Uterus (tissue), 3 donors: ENCODE measurements at regions not wholly inside any gene's neighbourhood (a gene's known extent, or its start where the extent isn't known, plus 50 kb on each side); places are given as distances from the start of the nearest gene placed in this dataset.

Experiments used
- DNase-seq, 2 donors: peaks; one replicate each; pipeline ENCODE4 v3.0.0-alpha.2; 2019 to 2020
- H3K27ac ChIP-seq, 2 donors: fragments of 200-600 bp; sonication (generic); 1 replicate in 1 of 2; 2 replicates in 1 of 2; pipeline ENCODE4 v1.5.1; 2016 to 2018
- H3K27me3 ChIP-seq, 2 donors: fragments of 200-600 bp; sonication (generic); one replicate each; pipeline ENCODE4 v1.5.1; 2018 to 2019; ENCODE audit warnings: control low read depth in 1 of 2
- H3K36me3 ChIP-seq, 2 donors: fragments of 200-600 bp; sonication (generic); one replicate each; pipeline ENCODE4 v1.5.1; 2019; ENCODE audit warnings: control low read depth in 1 of 2
- H3K4me1 ChIP-seq, 2 donors: fragments of 200-600 bp; sonication (generic); one replicate each; pipeline ENCODE4 v1.5.1; 2018 to 2019; ENCODE audit warnings: control low read depth in 1 of 2
- H3K4me3 ChIP-seq, 2 donors: fragments of 200-600 bp; sonication (generic); 1 replicate in 1 of 2; 2 replicates in 1 of 2; pipeline ENCODE4 v1.5.1; 2018 to 2019; ENCODE audit warnings: mild to moderate bottlenecking in 1 of 2
- H3K9me3 ChIP-seq, 2 donors: fragments of 200-600 bp; sonication (generic); one replicate each; pipeline ENCODE4 v1.5.1; 2019; ENCODE audit warnings: control low read depth in 1 of 2
- POLR2A ChIP-seq, 2 donors: fragments of 450-650 bp; IDR thresholded peaks; one replicate each; pipeline ENCODE4 v1.6.1; 2016; ENCODE audit warnings: antibody characterized with exemption in 2 of 2, mild to moderate bottlenecking in 1 of 2, moderate library complexity in 1 of 2
- intact Hi-C: fragments of 100-400 bp; cut with DNase I; formaldehyde crosslinking; loops from one replicate; pipeline ENCODE4 v1.15.1; 2023; ENCODE audit warnings: low total_unique reads
- TF ChIP-seq, protein P1 (sequence below), 4 experiments: fragments of 200-600 bp in 2 of 4; fragments of 450-650 bp in 2 of 4; sonication (generic) in 2 of 4; IDR thresholded peaks; one replicate each; pipeline ENCODE4 v1.5.1; 2016 to 2019; ENCODE audit warnings: antibody characterized with exemption in 4 of 4, mild to moderate bottlenecking in 2 of 4, moderate library complexity in 1 of 4
- donor health status: DM: yes; HTN: yes; CAD: no.

DNA sequence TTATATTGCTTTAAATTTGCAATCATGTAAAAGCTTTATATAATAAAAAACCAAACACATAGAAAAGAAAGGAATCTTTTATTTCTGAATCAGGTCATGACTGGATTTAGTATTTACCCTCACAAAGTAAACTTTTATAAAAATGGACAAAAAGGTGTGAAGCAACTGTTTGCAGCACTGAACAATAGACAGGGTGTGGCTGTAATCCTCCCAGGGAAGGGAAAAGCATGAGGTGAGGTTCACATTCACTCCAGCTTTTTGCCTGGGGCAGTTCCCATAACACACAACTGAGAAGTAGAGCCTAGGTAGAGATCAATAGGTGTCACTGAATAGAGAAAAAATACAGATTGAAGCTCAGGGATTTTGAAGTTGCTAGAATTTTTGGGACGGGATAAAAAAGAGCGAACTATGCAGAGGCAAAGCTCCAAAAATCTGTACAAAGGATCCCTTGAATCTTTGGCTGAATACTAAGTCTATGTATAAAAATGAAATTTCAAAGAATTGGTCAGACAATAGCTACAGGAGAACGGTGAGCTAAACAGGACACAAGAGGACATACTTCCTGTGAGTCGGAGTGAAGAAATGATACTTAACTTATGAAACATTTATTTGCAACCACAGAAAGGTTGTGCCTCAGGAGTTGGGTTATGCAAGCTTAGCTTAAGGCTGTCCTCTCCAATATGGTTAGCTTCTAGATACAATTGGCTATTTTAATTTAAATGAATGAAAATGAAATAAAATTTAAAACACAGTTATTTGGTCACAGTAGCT is 162.0 kb upstream of the ZP4 start:
- no peaks in the 10 kb centered on the region for H3K27me3 ChIP-seq
- H3K36me3 ChIP-seq: no peaks in the 10 kb centered on the region
- H3K9me3 ChIP-seq: no peaks in the 10 kb centered on the region
- no peaks in the 10 kb centered on the region for H3K4me1 ChIP-seq
- no peak for TF ChIP-seq POLR2A (IDR thresholded peaks at IDR 0.05)
- TF ChIP-seq, protein P1, sequence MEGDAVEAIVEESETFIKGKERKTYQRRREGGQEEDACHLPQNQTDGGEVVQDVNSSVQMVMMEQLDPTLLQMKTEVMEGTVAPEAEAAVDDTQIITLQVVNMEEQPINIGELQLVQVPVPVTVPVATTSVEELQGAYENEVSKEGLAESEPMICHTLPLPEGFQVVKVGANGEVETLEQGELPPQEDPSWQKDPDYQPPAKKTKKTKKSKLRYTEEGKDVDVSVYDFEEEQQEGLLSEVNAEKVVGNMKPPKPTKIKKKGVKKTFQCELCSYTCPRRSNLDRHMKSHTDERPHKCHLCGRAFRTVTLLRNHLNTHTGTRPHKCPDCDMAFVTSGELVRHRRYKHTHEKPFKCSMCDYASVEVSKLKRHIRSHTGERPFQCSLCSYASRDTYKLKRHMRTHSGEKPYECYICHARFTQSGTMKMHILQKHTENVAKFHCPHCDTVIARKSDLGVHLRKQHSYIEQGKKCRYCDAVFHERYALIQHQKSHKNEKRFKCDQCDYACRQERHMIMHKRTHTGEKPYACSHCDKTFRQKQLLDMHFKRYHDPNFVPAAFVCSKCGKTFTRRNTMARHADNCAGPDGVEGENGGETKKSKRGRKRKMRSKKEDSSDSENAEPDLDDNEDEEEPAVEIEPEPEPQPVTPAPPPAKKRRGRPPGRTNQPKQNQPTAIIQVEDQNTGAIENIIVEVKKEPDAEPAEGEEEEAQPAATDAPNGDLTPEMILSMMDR (IDR thresholded peaks at IDR 0.05): no peak
- H3K27ac ChIP-seq: no peak overlapping the region
- H3K4me3 ChIP-seq: no peak overlapping the region
- intact Hi-C loops: no loop called here
- no peak for DNase-seq

DNA sequence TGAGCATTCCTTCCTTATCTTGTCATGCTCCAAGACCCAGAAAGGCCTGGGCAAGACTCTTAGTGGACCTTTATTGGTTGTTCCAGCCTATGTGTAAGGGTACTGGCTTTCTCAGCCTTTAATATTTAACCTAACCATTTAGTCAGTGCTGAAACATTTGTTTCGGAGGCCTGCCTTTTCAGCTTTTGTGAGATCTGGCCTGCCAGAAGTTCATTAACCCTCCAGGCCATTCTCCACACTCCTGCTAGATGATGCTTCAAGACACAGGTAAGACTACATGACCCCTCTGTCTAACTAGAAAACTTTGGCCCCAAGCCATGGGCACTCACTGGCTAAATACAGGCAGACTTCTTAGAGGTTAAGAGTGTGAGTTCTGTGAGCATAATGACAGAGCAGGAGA is 138.4 kb upstream of the ZP4 start:
- Histone ChIP-seq H3K36me3 (no peaks in the 10 kb centered on the region), H3K27me3 (no peaks in the 10 kb centered on the region), H3K4me3 (no peak overlapping the region), H3K4me1 (no peaks in the 10 kb centered on the region), H3K9me3 (no peaks in the 10 kb centered on the region), H3K27ac (no peak overlapping the region)
- intact Hi-C loops: no loop called here
- no peak for TF ChIP-seq POLR2A (IDR thresholded peaks at IDR 0.05)
- TF ChIP-seq, protein P1 (IDR thresholded peaks at IDR 0.05): no peak
- DNase-seq: no peak

DNA sequence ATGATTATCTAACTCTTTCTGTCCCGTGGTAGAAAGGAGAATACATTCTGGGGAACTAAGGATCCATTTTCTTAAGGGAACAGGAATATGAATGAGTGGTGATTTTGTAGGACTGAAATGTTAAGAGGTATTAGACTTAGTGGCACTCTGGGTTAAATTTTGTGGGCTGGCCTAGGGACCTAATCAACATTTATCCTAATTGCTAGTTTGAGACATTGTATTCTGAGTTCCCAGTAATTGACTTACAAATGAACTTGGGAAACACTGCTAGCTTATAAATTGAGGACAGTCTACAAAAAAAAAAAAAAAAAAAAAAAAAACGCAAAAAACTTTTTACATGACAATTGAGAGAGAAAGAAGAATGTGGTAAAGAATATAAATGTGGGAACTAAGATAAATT is 136.6 kb upstream of the ZP4 start:
- Histone ChIP-seq H3K27ac (no peak overlapping the region), H3K9me3 (no peaks in the 10 kb centered on the region), H3K27me3 (no peaks in the 10 kb centered on the region), H3K36me3 (no peaks in the 10 kb centered on the region), H3K4me3 (no peak overlapping the region), H3K4me1 (no peaks in the 10 kb centered on the region)
- DNase-seq: no peak
- intact Hi-C loops: no loop called here
- no peak for TF ChIP-seq POLR2A (IDR thresholded peaks at IDR 0.05)

DNA sequence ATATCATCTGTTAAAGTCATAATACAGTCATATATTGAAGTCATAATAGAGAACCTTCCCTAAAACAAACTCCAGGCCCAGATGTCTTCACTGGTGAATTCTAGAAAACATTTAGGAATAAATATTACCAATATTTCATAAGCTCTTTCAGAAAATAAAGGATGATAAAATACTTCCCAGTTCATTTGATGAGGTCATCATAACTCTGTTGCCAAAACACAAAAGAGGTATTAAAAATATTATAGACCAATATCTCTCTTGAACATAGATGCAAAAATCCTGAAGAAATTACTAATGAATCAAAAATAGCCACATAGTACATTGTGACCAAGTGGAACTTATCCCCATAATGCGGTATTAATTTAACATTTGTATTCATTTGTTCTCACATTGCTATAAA is 132.4 kb upstream of the ZP4 start:
- Histone ChIP-seq H3K27me3 (no peaks in the 10 kb centered on the region), H3K27ac (no peak overlapping the region)
- no peak for TF ChIP-seq POLR2A (IDR thresholded peaks at IDR 0.05)
- TF ChIP-seq, protein P1 (IDR thresholded peaks at IDR 0.05): no peak

DNA sequence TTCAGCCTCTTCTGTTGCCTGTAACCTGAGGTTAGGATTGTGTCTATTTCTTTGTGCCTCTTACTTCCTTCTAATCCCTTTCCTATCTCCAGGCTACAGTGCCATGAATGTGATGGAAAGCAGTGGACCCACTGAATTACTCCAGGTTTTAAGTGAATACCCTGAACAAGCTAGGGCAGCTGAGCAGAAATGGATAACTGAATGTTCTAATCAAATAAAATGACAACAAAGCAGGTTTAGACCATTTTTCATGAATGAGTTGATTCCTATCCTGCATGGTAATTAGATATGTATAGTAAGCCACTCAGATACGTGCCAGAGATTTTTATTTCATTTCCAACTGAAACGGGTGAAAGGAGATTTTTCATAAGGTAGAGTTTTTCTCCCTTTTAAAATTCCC is 127.5 kb upstream of the ZP4 start:
- no peak for DNase-seq
- H3K4me1 ChIP-seq: no peaks in the 10 kb centered on the region
- no peaks in the 10 kb centered on the region for H3K9me3 ChIP-seq
- no peak for TF ChIP-seq POLR2A (IDR thresholded peaks at IDR 0.05)
- TF ChIP-seq, protein P1 (IDR thresholded peaks at IDR 0.05): no peak
- intact Hi-C loops: no loop called here
- no peaks in the 10 kb centered on the region for H3K36me3 ChIP-seq
- H3K27ac ChIP-seq: no peak overlapping the region
- no peak overlapping the region for H3K4me3 ChIP-seq
- no peaks in the 10 kb centered on the region for H3K27me3 ChIP-seq

More for the DNA sequence above, 132.4 kb upstream of the ZP4 start:
- Histone ChIP-seq H3K36me3 (no peaks in the 10 kb centered on the region), H3K4me3 (no peak overlapping the region), H3K9me3 (no peaks in the 10 kb centered on the region), H3K4me1 (no peaks in the 10 kb centered on the region)
- intact Hi-C loops: no loop called here
- no peak for DNase-seq
